Hematopoietic multipotent progenitor cell treated with erythropoietin and hydrocortisone succinate and interleukin-3 and kit ligand, for 6 days (in vitro differentiated cells): ENCODE measurements at regions not wholly inside any gene's neighbourhood (a gene's known extent, or its start where the extent isn't known, plus 50 kb on each side); places are given as distances from the start of the nearest gene placed in this dataset.
"Not testable (repeated sequence)": the region's sequence is repeated elsewhere in the genome, so short reads cannot be mapped to it uniquely, and the experiment has no call there.

Source experiments
- DNase-seq: peaks from one replicate; pipeline ENCODE4 v3.0.0-alpha.2; 2015

DNA sequence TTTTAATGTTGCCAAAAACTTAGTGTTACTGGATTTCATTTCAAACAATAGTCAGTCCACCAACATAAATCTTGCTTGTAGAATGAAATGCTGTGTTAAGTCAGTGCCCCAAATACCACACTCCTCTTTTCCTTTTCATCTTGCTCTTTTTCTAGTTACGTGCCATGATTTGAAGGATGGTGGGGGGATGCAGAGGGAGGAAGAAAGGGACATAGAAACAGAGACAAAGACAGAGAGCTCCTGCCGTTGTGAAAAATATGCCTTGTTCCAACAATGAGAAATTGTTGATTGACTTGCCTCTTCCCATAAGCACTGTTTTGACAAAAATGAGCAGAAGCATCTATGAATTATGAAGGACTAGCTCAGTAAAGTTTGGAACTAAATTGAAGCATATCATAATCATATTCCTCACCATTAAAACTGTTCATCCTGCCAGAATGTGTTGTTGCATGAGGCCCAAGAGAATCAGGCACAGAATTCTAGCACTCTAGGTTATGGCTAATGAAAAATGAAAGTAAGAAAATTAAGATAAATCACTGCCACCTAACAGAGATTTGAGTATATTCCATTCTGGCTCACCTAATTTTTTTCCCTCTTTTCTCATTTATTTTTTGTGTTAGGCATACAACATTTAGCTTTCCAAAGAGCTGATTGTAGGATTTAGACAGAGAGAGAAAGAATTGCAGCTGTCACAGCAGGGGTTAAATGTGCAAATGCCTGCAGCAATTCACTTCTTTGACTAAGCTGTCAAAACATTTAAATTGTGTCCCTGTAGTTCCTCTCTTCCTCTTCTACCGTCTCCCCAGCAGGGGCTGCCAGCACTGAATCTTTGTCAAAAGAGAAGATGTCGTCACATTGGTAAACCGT is 111.6 kb upstream of the PTPN13 start:
- peak; percentile 42 for DNase-seq

- no peak for DNase-seq
Measured at GRCh38 chr4:86483173-86483490, 111.0 kb upstream of the PTPN13 start.

DNA sequence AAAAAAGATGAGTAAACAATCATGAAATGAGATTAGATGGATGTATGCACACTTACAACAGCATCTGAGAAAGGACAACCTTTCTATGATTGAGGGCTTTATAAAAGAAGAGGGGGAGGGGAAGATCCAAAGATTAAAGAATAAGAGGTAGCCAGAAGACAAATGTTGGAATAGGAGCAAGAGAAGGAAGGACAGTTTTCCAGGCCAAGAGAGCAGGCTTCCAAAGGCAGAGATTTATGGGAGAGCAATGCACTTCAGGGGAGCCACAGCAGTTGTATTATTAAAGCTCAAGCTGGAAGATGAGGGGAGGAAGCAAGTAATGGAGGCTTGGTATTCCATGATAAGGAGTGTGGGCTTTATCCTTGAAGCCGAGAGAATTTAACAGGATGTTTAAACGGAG is 110.3 kb upstream of the PTPN13 start:
- DNase-seq, result no peak

- DNase-seq, result no peak
Measured at GRCh38 chr4:86484241-86484640, 109.9 kb upstream of the PTPN13 start.

DNA sequence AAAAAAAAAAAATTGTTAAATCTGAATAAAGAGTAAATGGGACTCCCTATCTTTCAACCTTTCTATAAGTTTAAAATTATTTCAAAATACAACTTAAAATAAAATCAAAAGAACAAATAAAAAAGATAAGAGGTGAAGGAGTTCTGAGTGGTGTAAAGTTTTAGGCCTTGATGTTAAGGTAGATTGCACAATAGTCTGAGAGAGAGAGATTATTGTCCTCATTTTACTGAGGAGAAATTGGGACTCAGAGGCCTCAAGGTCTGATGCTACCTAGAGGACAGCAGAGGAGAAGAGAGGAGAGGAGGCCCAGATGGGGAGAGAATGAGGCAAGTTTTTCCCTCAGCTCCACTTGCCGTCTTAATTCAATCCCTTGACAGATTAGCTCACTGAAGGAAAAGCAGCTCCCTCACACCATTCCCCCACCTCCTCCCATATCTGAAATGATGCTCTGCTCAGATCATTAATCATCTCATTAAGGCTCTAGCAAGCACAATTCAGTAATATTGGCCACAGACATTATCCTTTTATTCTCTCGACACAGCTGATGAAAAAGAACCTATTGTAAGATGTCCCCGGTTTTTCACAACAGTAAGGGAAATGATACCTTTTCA is 106.3 kb upstream of the PTPN13 start:
- DNase-seq, result no peak

- DNase-seq, result peak; percentile 62
Measured at GRCh38 chr4:86493460-86493859, 100.7 kb upstream of the PTPN13 start.

DNA sequence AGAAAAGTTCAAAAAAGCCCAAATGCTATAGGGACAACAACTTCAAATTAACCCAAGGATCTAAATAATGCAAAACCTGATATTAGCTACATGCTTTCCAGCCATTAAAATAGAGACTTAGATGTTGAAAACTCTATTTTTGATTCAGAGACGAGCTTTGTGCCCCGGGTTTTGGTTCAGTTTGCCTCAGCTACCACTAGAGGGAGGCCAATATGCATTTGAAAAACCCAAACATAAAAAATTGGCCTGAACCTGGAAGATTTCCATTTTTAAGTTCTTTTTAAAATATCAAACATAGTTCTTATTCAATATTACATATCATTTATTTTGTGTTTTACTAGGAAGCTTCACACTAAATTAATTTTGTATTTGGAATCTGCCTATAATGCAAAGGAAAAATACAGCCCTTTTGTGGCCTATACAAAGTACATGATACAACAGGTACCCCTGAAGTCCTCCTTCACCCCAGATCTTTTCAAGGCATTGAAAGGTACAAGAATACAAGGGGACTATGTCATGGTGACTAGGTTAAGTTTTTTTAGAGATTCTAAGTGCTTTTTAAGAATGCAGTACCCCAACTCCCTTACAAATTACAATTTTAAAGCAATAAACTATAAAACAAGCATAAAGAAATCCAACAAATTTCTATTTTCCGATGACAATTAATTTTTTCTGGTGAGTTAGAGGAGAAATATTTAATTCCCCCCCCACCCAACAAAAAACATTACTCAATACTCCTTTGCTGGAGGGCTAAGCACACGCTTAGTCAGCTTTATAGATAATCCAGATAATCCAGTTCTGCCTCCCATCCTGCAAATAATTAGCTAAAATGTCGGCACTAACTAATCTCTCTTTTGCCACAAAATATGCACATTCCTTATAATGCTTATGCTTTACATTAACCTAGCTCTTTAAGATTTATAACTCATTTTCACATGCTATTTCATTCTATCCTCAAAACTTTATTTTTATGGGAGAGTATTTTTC is 97.7 kb upstream of the PTPN13 start:
- peak; percentile 80 for DNase-seq

DNA sequence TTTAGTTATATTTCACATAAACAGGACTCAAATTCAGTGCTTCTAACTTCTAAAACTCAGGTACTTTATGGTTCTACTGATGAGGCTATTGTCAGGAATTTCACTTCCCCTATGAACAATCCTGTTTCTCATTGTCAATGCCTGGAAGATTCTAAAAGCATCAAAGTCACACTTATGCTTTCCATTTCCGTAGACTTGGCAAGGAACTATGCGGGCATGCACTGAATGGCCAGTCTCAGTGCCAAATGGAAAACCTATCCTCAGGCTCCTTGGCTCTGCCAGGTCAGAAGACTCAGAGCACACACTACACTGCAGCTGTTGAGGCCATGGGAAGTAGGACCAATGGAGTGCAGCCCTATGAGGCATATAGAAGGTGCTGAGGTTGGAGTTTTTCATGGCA is 97.0 kb upstream of the PTPN13 start:
- DNase-seq, result no peak

GRCh38 chr4:86497980-86498862 is 95.9 kb upstream of the PTPN13 start:
- DNase-seq, result peak; percentile 86

DNA sequence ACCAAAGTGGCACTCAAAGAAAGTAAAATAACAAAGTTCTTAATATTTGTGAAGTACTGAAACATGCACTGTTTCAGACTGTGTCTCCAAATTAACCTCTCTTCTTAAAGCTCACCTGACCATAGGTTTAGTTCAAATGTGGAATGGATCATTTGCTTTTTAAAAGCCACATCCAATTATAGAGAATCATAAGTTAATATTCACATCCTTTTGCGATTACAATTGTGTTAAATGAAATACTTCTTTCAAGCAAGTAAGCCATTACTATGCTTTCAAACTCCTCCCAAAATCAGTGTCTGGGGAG is 95.3 kb upstream of the PTPN13 start:
- no peak for DNase-seq

DNA sequence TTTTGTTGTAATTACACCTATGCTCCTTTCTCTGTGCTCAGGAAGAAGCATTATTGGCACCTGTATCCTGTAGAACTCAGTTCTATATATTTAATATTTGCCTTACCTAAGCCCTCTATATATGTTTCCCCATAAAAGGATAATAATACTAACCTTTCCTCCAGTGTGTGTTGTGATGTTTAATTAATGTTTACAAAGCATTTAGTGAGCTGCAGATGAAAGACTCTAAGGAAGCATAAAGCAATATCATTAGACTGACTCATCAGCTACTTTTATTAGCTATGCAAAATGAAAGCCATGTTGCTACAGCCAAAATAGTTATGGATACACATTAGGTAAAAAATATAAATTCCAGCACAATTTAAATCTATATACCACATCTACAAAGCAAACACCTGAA is 93.6 kb upstream of the PTPN13 start:
- DNase-seq, result no peak

DNA sequence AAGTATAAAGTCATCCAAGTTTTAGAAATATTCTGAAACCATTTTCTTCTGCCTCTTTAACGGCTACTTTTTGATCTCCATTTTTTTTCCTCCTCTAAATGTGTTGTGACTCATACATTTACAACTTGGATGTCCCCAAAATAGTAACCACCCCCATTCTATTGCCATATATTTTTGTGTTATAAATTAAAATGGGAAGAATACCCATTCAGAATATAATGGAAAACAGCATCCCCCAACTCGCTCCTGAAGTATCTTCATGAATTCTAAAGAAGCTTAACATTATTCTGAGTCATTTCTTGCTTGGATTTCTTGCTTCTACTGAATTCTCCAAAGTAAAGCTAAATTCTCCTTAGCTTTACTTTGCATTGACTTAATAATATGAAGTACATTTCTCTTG is 92.0 kb upstream of the PTPN13 start:
- DNase-seq, result no peak

GRCh38 chr4:86506591-86506990 is 87.5 kb upstream of the PTPN13 start:
- DNase-seq, result no peak

GRCh38 chr4:86508436-86508835 is 85.7 kb upstream of the PTPN13 start:
- no peak for DNase-seq

- no peak for DNase-seq
Measured at GRCh38 chr4:86511590-86511989, 82.5 kb upstream of the PTPN13 start.

DNA sequence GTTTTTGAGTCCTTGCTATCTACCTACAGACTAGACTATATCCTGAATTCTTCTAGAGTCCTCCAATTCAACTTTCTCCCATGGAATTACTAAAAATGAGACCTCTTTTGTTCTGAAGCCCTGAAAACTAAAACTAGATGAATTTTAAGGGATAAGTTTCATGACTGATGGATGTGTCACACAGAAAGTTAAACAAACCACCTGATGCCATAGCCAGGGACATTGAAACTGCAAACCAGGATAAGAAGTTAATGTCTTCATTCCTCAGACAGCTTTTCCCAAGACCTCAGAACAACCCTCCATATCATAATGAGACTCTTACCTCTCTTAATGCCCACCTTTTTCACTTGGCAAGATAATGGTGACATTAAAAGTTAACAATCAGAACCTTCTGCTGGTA is 81.5 kb upstream of the PTPN13 start:
- DNase-seq, result no peak

- DNase-seq, result not testable (repeated sequence)
Measured at GRCh38 chr4:86515963-86516362, 78.2 kb upstream of the PTPN13 start.

DNA sequence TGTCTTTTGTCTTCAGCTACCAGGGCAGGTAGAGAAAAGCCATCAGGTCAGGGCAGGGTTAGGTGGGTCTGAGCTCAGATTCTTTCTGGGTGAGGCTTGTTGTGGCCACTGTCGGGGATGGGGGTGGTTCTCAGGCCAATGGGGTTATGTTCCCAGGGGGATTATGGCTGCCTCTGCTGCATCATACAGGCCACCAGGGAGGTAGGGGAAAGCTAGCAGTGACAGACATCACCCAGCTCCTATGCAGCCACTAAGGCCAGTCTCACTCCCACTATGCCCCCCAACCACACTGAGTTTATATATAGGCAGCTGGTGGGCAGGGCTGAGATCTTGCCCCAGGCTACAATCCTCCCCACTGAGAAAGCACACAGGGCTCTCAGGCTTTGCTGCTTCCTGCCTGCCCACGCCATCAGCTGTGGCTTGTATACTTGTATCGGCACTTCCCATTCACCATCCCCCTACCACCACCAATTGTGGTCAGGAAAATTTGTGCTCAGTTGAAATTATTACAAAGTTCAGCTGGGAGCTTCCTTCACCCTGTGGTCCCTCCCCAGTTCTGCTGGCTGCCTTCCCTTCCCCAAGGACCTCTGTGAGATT is 72.6 kb upstream of the PTPN13 start:
- no peak for DNase-seq

DNA sequence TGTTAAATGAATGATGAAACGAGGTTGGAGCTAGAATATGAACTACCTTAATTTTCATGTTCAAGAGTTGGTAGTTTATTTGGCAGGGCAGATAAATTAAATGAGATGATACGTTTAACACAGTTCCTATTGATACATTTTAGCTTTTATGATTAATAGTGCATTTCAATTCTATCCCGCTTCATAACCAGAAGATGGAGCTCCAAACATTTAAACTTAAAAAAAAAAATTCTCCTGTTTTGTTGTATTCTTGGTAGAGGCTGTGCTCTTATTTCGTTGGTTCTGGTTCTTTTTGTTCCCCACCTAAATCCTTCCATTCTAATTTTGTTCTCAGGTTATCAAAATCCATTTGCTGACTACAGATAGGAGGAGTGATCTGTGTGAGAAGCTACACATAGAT is 71.8 kb upstream of the PTPN13 start:
- peak; percentile 26 for DNase-seq

- peak; percentile 52 for DNase-seq
Measured at GRCh38 chr4:86523333-86523732, 70.8 kb upstream of the PTPN13 start.

GRCh38 chr4:86527713-86528112 is 66.4 kb upstream of the PTPN13 start:
- DNase-seq, result not testable (repeated sequence)

DNA sequence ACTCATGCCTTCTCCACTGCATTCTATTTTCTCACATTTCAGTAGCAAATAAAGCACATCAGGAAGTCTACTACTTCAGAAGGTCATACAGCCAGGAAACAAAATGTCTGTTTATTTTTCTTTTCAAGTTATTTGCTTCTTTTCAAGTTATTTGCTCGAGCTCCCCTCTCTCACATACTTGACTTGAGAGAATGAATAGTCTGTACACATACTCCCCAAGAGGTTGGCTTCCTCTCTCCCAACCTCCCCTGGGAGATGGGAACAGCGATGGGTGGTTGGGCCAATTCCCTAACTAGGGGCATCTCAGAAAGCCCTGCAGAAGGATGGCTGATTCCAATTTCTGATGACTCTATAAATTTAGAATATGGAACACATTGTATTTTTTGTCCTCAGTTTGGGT is 64.7 kb upstream of the PTPN13 start:
- no peak for DNase-seq
